A549 (cell line): ENCODE measurements at regions not wholly inside any gene's neighbourhood (a gene's known extent, or its start where the extent isn't known, plus 50 kb on each side); places are given as distances from the start of the nearest gene placed in this dataset.

Experiments
- CTCF ChIP-seq: fragments of >200 bp; sonication (Bioruptor Twin); formaldehyde crosslinking; IDR thresholded peaks from 3 replicates; pipeline ENCODE4 v1.5.1; 2016
- SMC3 ChIP-seq: fragments of >200 bp; sonication (Bioruptor Twin); formaldehyde crosslinking; IDR thresholded peaks from 3 replicates; pipeline ENCODE4 v1.6.1; 2018; ENCODE audit warnings: inconsistent platforms

GRCh38 chr21:16406355-16406754, 676.6 kb downstream of the USP25 start:
- TF ChIP-seq SMC3 (no peak), CTCF (no peak)
